Activated CD8-positive, alpha-beta memory T cell treated with anti-CD3 and anti-CD28 coated beads for 4 hours (primary cell): ENCODE measurements at regions not wholly inside any gene's neighbourhood (a gene's known extent, or its start where the extent isn't known, plus 50 kb on each side); places are given as distances from the start of the nearest gene placed in this dataset.

Source experiments
- DNase-seq, 2 donors: peaks; one replicate each; pipeline ENCODE4 v3.0.0-alpha.2; 2020; ENCODE audit warnings: low read depth in 2 of 2

DNA sequence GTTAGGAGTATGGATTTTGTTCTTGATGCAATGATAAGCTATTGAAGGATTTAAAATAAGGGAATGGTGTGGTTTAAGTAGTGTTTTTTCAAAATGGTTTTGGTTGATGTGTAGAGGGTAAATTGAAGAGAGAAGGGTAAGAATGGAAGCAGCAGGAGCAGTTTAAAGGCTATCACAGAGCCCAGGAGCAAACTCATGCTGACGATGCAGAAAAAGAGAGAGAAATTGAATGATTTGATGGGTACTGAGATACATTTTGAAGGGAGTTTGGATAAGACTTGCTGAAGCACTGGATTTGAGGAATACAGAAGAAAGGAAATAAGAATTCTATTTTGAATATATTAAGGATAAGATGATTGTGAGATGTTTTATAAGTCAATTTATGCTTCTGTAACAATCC is 300.8 kb upstream of the LYPLAL1 start:
- DNase-seq, result no peak

DNA sequence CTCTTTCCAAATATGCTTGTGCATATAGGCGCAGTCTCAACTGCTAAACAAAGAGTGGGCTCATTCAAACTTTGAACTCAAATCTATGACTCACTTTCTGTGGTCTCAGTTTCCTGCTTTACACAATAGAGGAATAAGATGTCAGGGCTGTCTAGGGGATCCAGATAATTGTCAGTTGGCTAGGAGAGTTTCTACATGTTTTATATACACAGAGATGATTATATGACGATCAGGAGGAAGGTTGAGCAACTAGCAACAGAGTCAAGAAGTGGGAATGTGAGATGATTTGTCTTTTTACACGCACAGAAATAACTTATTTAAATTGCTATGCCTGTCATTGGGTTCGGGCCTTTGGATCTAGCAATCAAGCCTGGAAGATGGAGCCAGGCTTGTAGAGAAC is 299.4 kb upstream of the LYPLAL1 start:
- DNase-seq, result no peak

DNA sequence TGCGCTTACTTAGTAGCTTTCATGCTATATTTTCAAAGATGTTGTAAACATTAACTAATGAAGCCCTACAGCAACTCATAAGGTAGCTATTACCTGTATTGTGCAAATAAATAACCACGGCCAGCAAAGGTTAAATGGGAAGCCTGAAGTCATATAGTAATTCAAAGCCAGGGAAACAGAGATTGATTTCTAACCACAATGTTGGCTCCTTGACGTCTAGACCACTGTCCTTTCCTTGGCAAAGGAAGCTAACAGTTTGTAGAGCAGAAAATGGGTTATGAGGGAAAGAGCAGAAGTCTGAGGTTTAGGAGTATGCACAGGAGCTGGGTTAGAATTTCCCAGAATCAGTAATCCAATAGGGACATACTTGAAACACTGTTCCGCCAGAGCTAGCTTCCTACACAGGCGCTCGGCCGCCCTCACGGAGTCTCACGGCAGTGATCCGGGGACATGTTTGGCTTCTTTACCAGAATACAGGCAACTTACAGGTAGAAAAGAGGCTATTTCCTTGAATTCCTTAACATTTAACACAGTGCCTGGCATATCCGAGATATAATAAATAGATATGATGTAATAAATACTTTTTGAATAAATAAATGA is 298.8 kb upstream of the LYPLAL1 start:
- no peak for DNase-seq

DNA sequence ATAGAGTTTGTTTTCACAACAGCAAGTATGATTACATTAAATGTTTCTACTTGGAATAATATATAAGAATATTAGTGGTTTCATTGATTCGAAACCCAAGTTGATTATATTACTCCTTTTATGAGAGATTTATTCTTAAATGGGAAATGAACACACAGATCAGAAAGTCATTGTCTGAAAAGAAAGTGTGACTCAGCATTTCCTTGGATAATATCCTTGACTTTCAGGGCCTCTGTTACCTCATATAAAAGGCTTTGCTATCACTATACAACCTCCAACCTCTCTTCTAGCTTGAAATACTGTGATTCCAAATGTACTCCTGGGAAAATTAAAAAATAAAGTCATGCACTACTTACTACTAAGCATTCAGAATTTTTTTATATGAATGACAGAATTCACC is 295.3 kb upstream of the LYPLAL1 start:
- no peak for DNase-seq

DNA sequence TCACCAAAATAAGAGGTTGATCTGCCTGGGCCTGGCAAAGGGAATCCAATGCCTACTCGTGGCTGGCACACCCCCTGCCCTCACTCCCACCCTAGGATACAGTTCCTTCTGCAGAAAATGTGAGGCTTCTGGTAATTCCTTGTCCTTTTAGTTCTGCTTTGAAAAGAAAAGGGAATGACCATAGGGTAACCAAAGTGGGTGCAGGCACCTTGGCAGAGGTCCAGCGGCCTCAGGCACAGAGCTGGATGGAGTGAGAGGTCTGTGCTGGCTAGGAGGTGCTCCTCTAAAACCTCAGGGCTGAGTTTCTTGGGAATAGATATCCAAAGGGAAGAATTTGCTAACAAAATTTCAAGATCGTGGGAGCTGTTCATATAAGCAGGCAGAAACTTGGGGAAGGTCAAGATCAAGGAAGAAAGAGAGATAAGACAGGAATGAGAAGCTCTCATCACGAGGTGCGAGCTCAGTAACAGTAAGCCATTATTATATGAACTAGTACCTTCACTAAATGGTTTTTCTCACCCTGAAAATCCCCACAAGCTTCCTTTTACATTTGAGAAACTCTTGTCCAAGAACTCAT is 293.1 kb upstream of the LYPLAL1 start:
- no peak for DNase-seq

DNA sequence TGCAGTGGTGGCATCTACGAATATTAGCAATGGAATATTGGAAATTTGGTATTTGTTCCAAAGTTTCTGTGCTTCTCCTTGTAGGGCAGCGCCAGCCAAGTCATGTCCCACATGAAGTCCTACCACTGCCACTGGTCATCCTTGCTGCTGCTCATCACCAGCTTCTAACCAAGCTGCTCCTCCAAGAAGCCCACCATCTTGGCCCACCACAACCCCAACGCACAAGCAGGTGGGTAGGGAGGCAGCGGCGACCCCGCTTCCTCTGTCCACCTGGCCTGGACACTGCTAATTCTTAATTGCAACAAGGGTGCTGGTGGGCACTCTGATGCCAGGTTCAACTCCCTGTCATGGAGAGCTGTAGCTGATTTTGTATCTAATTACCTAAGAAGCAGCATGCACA is 291.2 kb upstream of the LYPLAL1 start:
- no peak for DNase-seq

DNA sequence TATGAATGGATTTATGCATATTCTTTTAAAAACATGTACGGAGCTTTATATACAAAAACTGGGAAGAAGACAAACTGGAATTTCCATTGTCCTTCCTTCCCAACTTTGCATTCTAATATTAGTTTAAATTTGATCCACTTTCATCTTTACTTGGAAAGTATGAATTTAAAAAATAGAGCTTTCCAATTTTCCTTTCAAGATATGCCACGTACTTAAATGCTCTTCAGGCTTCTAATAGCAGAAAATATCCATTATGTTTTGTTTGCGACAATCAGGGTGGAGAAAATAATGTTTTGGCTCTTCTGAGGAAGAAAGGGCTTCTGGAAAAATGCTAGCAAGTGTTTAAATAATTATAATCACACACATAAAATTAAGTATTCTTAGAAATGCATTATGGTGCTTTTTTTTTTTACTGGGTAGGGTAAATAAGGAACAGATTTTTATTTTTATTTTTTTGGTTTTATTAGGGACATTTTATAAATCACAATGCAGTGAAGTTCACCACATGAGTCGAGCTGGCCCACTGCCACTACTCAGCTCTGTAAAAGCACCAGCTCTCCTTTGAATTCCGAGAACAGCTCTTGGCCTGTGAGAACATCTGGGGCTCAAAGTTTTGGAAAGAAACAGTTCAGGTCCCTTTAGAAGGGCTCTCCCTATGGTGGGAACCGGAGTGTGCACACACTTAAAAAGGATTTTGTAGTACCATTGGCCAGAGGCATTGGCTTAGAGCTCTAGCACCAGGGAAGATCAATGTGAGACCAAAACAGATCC is 287.4 kb upstream of the LYPLAL1 start:
- no peak for DNase-seq

DNA sequence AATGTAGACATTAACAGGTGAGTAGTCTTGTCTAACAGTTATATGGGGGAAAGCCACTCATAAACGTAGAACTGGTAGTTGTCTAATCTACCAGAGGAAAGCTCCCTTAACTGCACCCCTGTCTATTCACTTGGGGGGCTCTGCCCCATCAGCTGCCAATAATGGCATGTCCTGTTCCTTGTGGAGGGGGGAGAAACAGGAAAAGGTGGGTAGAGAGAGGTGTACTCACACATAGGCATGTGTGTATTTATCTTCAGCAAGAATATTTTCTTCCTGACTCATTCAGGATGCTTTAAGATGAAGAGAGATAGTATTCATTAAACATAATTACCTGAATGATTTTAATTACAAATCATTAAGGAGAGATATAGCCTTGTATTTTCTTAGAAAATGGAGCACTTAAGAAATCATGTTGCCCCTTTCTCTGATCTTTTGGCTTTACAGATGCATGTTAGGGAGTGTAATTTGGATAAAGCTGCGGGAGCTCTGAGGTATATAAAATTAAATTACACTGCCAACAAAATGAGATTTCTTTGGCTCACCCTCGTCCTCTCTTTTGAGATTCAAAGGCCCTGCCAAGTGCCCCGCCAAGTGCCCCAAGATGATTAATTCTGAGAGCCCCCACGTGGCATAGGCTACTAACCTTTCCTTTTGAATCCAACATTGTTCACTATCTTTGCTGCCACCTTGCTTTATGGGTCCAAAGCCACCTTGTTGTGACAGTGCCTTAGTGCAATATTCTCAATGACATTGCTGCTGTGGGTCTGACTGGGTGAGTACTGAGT is 286.3 kb upstream of the LYPLAL1 start:
- no peak for DNase-seq

DNA sequence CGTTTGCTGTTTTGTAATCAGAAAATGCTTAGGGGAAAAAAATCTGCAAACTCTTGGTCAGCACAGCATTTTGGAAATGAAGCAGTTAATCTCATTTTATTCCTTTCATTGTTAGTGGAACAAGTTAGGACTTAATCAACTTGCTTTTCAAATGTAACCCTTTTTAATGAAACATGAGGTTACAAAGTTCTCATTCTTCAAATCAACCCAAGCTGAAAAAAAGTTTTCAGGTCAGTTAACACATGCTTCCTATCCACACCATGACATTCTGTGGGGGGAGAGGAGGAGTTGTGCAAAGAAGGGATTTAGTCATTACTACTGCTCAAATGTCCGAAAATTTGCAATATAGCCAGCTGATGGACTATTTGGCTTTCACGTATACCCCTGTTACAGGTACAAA is 283.2 kb upstream of the LYPLAL1 start:
- no peak for DNase-seq

DNA sequence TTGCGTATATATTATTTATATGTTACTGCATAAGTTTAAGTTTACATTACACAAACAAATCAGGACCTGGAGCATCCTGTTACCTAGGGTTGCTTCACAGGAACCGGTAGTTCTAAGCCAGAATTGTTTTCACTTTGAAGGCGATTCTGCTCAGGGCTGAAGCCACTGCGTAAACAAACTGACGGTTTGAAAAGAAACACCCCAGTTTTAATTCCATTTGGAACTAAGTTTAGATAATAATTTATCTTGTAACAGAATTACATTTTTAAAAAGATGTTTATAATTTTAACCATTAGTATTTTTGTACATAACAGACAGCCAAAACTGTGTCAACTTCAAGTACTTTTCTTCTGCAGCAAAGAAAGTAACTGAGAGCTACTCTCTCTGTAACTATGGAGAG is 282.1 kb upstream of the LYPLAL1 start:
- no peak for DNase-seq

DNA sequence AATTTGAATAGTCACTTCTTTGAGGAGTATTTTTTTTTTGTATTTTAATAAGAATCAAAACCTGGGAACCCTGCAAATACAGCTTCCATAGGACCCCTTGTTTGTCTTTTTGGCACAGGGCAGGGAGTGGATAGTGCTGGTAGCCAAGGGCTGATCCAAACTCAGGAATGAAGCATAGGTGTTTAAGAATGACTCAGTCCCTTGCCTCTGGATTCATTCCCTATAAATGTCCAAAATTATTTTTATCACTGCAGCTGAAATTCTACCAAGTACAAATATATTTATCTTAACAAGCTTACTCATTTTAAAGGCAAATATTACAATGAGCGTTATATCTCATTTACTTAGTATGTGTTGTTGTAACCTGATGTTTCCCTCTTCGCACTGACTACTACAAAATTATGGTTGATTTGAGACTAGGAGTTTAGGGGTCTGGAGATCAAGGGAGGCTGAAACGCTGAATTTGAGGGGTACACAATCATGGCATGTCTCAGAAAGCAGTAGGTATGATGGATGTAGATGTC is 278.6 kb upstream of the LYPLAL1 start:
- no peak for DNase-seq

DNA sequence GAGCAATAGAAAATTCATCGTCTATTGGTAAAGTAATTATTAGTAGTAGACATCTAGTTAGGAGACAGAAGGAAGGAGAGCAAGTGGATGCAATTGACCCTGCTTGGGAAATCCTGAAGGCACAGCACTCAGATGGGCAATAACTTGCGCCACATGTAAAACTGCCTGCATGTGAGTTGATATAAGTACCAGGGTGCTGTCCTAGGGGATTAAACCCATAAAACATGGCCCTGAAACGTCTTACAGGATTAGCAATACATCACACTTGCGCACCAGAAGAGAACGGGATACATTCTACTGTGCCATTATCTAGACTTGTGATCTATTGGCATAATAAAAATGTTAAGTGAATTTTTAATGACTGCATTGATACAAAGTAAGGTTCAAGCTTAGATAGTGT is 277.5 kb upstream of the LYPLAL1 start:
- DNase-seq, result no peak

DNA sequence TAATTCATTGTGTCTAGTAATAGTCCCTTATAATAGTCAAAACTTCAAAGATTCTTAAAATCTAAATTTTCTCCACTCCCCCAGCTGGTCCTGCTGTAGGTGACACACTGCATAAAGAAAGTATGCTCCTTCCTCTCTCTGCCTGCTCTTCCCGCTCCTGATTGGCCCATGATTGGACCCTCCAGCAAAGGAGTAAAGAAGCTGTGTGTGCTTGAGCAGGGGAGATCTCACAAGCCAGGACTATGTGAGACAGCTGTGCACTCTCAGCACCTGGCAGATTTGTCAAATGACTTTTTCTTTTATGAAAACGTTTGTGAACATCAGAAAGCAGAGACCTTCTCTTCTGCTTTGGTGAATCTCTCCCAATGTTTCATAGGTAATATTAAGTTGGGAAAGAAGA is 274.8 kb upstream of the LYPLAL1 start:
- no peak for DNase-seq

DNA sequence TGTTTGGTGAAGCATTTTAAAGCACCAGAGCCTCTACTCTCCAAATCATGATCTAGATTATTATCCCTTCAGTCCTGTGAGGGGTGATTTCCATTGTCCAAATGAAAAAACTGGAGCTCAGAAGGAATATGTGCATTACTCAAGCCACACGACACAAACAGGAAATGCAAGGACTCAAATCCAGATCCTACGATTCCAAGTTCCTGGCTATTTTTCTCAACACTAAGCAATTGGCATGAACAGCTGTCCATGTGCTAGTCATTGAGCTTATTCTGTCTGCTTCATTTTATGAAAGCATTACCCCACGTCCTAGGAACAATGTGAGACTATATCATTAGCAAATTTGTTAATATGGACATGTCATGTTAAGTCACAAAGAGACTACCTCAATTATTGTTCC is 273.1 kb upstream of the LYPLAL1 start:
- no peak for DNase-seq

DNA sequence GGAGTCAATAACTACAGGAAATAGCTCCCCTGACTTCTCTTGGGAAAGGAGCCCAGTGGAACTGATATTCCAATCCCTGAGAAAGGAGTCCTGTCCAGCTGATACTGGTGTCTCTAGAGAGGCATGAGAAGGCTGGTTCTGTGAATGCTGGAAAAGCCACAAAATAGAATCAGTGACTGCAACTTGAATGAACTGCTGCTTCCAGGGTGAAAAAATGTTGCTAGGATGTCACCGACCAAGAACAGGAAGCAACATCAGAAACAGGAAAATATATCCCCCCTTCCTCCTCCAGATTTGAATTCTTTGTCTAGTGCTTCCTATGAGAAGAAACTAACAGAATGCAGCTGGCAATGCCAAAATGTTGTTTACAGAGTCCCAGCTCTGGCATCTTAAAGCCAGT is 269.3 kb upstream of the LYPLAL1 start:
- no peak for DNase-seq

DNA sequence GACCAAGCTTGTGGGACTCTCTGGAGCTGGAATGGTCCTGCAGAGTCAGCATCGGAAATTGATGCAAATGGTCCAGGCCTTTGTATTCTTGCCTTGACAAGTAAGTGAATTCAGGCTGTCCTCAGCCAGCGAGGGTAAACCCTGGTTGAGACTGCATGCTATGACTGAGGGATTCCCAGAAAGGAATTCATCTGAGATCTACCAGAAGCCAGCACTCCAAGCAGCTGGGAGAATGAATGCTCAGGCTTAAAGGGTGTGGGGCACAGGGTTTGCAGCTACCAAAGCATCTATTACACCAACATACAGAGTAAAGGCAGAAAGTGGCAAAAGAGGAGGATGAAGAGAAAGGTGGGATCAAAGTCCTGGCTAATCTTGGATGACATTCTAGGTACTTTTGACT is 257.0 kb upstream of the LYPLAL1 start:
- DNase-seq, result no peak

DNA sequence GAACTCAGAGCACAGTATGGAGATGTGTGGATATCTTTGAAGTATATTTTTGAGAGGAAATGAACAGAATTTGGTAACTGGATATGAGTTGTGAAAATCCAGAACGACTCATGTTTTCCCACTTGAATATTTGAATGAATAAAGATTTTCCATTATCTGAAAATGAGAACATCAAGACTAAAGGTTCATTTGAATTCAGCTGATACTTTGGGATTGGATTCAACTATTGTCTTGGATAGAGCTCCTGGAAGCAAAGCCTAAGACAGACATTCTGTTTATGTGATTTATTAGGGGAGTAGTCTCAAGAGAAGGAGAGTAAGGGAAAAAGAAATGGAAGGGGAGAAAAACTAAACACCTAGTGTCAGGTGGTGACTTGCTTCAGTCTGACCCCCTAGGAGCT is 256.0 kb upstream of the LYPLAL1 start:
- DNase-seq, result no peak

DNA sequence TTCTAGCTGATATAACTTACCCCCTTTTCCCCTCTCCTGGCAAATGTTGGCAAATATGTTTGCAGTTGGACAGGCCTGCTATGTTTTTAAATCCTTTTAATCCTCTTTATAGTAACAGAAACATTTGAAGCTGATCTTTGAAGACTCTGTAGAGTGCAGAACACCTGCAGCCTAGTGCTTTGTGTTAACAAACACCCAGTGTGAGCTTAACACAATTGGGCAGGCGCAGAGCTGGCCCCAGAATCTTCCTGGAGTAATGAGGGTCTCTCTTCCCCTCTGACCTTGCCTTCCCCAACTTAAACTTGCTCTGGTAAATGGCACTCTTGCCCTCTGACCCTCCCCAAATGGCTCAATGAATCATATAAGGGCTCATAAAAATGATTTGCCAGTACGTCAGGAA is 247.9 kb upstream of the LYPLAL1 start:
- no peak for DNase-seq

DNA sequence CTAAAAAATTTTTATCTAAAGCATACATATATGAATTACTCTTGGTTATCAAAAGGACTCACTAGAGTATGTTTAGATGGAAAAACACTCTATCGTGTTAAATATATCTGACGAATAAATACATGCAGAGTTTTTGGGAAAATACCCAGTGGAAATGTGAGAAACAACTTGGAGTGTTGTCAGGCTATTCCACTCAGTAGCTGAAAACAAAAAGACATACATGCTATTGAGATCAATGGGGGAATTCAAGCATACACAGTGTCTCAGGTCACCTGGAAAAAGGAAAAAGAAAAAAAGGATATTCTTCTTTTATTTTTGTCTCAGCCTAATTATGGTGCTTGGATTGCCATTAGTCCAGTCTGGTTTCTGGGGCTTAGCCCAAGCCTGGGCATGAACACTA is 247.0 kb upstream of the LYPLAL1 start:
- no peak for DNase-seq

DNA sequence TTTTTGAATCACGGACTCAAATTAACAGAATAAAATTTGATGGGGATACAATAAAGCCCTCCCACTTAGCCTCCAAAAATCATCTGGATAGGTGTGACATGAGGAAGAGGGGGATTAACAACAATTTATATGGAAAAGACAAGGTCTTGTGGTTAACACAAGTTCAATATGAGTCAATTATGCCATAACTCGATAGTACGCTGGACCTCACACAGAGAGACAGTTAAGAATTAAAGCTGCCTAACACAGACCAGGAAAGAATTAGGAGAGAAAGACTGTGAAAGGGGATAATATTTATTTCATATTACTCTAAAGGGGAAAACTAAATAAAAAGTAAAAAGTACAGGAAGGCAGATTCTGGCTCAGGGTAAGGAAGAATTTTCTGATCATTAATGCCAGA is 243.7 kb upstream of the LYPLAL1 start:
- DNase-seq, result no peak

DNA sequence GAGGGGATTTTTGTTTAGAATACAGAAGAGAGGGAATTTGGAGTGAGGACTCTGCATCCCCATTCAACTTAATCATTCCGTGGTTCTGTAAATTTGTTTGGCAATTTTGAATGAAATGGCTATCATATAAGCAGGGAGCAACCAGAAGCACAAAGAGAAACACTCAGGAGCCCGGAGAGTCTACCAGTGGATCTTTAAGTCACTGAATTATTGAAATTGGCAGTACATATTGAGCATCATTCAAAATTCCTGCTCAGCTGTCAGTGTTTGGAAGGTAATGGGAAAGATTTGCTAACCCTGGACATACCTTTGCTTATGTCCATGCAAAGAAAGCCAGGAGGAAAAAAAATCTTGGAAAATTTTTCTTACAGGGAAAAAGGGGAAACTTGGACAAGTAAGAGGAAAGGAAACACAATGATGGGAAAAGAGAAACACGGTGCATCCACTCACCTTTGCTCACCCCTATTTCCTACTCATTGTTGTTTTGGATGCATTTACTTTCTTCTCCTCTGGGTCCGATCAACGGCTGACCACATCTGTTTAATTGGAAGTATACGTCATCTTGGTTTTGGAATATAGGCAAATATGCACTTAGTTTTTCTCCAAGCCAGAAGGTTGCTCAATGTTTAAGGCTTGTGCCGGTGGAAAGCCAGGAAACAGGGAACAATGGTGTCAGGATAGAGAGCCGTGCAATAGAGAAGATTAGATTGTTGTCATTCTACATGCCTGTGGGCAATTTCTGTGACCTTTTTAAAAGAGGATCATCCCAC is 243.0 kb upstream of the LYPLAL1 start:
- no peak for DNase-seq

DNA sequence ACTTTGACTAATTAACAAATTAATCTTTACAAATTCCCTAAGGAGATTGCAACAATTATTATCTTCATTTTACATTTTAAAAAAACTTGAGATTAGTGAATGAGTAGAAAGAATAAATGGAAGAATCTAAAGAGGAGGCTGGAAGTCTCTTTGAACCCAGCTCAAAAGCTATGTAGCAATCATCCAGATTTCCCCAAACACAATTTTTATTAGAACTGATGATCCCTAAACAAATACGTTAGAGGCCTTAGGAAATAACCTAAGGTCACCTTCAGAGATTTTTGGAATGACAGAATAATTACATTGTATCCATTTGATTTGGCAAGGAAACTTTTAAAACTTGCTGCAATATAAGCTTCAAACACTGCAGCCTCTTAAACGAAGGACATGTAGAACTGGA is 242.4 kb upstream of the LYPLAL1 start:
- no peak for DNase-seq
